ENCODE measurements at regions not wholly inside any gene's neighbourhood (a gene's known extent, or its start where the extent isn't known, plus 50 kb on each side); places are given as distances from the start of the nearest gene placed in this dataset.

DNA sequence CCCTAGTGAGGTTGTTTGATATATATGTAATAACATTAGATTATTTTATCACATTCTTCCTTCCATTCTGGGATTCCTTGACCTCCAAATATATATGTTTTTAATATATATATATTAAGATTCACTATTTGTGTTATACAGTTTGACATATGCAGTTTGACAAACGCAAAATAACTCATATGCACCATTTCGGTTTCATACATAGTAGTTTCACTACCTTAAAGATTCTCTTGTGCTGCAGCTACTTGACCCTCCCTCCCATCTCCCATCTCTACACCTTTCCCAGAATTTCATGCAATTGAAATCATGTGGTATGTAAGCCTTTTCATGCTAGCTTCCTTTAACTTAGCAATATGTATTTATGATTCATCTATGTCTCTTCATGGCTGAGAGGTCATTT is 1244.4 kb downstream of the SORCS3 start:
- Histone ChIP-seq H3K4me3 (ENCODE audit: control insufficient read depth in 1 of 2, extremely low read depth in 1 of 2, low read length in 1 of 2) (no peak overlapping the region), H3K4me1 (ENCODE audit: control insufficient read depth in 1 of 2, extremely low read depth in 1 of 2, insufficient read depth in 2 of 2, low read length in 2 of 2) (no peaks in the 10 kb centered on the region), H3K36me3 (ENCODE audit: control insufficient read depth in 2 of 2, extremely low read depth in 1 of 2, insufficient read depth in 1 of 2, low read length in 1 of 2) (no peaks in the 10 kb centered on the region), H3K27me3 (replicated peaks in 1 of 2; ENCODE audit: control insufficient read depth in 2 of 2, extremely low read depth in 1 of 2, insufficient read depth in 2 of 2, low read length in 1 of 2) (no peaks in the 10 kb centered on the region), H3K9me3 (no peaks in the 10 kb centered on the region), H3K27ac (ENCODE audit: low read length) (no peak overlapping the region)
- Mint-ChIP-seq H3K27ac (no peak overlapping the region), H3K36me3 (no peaks in the 10 kb centered on the region), H3K27me3 (no peaks in the 10 kb centered on the region), H3K4me3 (no peak overlapping the region), H3K4me1 (no peaks in the 10 kb centered on the region), H3K9me3 (peaks cover 0 to 12% (median 4%) of the 10 kb centered on the region in 3 donors)
- WGBS (ENCODE audit: insufficient coverage): no CpG with 5 or more reads among the region's 2 CpGs
- ATAC-seq (replicated peaks in 1 of 4) (no peak), DNase-seq (no peak)
- CTCF ChIA-PET: no interaction called here
- POLR2A ChIA-PET: no interaction called here

DNA sequence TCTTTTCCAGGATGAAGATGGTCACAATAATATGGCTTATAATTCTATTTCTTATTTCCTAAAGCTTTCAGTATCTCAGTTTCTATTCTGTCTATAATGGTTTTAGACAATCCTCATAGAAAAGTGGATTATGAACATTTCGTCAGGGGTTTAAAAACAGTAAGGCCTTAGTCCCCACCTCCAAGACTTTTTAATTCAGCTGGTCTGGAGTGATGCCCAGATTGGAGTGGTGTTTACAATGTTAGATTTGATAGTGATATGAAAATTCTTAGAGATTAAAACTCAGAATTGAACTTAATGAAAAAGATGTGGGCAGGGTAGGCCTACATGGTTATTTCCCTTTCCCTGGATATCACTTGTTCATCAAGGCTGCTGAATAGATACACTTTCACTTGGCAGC is 1238.3 kb downstream of the SORCS3 start:
- no peaks in the 10 kb centered on the region for H3K27me3 ChIP-seq (replicated peaks in 1 of 2; ENCODE audit: control insufficient read depth in 2 of 2, extremely low read depth in 1 of 2, insufficient read depth in 2 of 2, low read length in 1 of 2)
- no peaks in the 10 kb centered on the region for H3K9me3 ChIP-seq
- Mint-ChIP-seq H3K27ac (no peak overlapping the region), H3K4me1 (no peaks in the 10 kb centered on the region), H3K27me3 (no peaks in the 10 kb centered on the region), H3K9me3 (peaks cover 0 to 2% (median 0%) of the 10 kb centered on the region in 3 donors), H3K4me3 (no peak overlapping the region), H3K36me3 (no peaks in the 10 kb centered on the region)
- no peak overlapping the region for H3K27ac ChIP-seq (ENCODE audit: low read length)
- POLR2A ChIA-PET: interaction anchor here in 1 of 2 donors (0.6 kb wide), 1 partner anchor 31 kb away, joined by 4 read pairs; no protein-coding TSS in a partner anchor
- no CpG with 5 or more reads among the region's 1 CpG for WGBS (ENCODE audit: insufficient coverage)
- no peaks in the 10 kb centered on the region for H3K4me1 ChIP-seq (ENCODE audit: control insufficient read depth in 1 of 2, extremely low read depth in 1 of 2, insufficient read depth in 2 of 2, low read length in 2 of 2)
- H3K4me3 ChIP-seq (ENCODE audit: control insufficient read depth in 1 of 2, extremely low read depth in 1 of 2, low read length in 1 of 2): no peak overlapping the region
- DNase-seq (no peak), ATAC-seq (replicated peaks in 1 of 4) (no peak)
- H3K36me3 ChIP-seq (ENCODE audit: control insufficient read depth in 2 of 2, extremely low read depth in 1 of 2, insufficient read depth in 1 of 2, low read length in 1 of 2): no peaks in the 10 kb centered on the region
- CTCF ChIA-PET: interaction anchor here in 1 of 2 donors (0.6 kb wide), 1 partner anchor 36 kb away, joined by 3 read pairs; no protein-coding TSS in a partner anchor

DNA sequence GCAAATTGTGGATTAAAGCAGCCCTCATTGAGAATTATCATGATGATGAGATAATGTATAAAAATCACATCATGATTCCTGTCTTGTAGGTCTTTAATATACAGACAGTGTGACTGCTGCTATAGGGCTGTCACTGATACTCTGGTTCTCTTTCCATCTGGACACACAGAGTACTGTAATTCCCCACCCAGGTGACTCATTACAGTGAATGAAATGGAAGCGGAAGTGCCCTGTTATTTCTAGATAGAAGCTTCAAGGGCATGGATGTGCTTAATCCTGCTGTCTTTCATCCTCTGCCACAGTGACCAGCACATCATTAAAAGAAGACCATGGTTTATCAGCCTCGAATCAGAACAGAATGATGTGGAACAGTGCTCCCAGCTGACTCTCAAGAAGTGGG is 1234.0 kb downstream of the SORCS3 start:
- H3K27ac Mint-ChIP-seq: no peak overlapping the region
- ChIA-PET POLR2A (no interaction called here), CTCF (no interaction called here)
- no peaks in the 10 kb centered on the region for H3K36me3 Mint-ChIP-seq
- no peak overlapping the region for H3K4me3 Mint-ChIP-seq
- Histone ChIP-seq H3K4me1 (ENCODE audit: control insufficient read depth in 1 of 2, extremely low read depth in 1 of 2, insufficient read depth in 2 of 2, low read length in 2 of 2) (no peaks in the 10 kb centered on the region), H3K27me3 (replicated peaks in 1 of 2; ENCODE audit: control insufficient read depth in 2 of 2, extremely low read depth in 1 of 2, insufficient read depth in 2 of 2, low read length in 1 of 2) (no peaks in the 10 kb centered on the region), H3K27ac (ENCODE audit: low read length) (no peak overlapping the region), H3K9me3 (no peaks in the 10 kb centered on the region), H3K36me3 (ENCODE audit: control insufficient read depth in 2 of 2, extremely low read depth in 1 of 2, insufficient read depth in 1 of 2, low read length in 1 of 2) (no peaks in the 10 kb centered on the region), H3K4me3 (ENCODE audit: control insufficient read depth in 1 of 2, extremely low read depth in 1 of 2, low read length in 1 of 2) (no peak overlapping the region)
- H3K4me1 Mint-ChIP-seq: no peaks in the 10 kb centered on the region
- H3K27me3 Mint-ChIP-seq: no peaks in the 10 kb centered on the region
- WGBS (ENCODE audit: insufficient coverage): 17% methylated on average over 1 of the region's 2 CpGs
- ATAC-seq (replicated peaks in 1 of 4) (no peak), DNase-seq (no peak)
- H3K9me3 Mint-ChIP-seq: peaks cover 0 to 12% (median 9%) of the 10 kb centered on the region in 3 donors

DNA sequence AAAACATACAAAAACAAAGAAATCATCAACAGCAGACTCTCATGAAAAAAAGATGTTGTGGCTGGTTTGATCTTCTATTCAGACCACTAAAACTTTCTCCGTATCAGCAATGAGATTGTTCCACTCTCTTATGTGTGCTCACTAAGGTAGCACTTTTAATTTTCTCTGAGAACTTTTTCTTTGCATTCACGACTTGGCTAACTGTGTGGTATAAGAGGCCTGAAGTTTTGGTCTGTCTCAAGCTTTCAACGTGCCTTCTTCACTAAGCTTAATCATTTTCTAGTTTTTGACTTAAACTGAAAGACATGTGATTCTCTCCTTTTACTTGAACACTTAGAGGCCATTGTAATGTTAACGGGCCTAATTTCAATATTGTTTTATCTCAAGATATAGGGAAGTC is 1231.6 kb downstream of the SORCS3 start:
- Mint-ChIP-seq H3K27ac (no peak overlapping the region), H3K9me3 (peaks cover 0 to 12% (median 9%) of the 10 kb centered on the region in 3 donors), H3K4me3 (no peak overlapping the region), H3K36me3 (no peaks in the 10 kb centered on the region), H3K4me1 (no peaks in the 10 kb centered on the region), H3K27me3 (no peaks in the 10 kb centered on the region)
- no CpG with 5 or more reads among the region's 4 CpGs for WGBS (ENCODE audit: insufficient coverage)
- ChIA-PET CTCF (no interaction called here), POLR2A (no interaction called here)
- Histone ChIP-seq H3K27me3 (replicated peaks in 1 of 2; ENCODE audit: control insufficient read depth in 2 of 2, extremely low read depth in 1 of 2, insufficient read depth in 2 of 2, low read length in 1 of 2) (no peaks in the 10 kb centered on the region), H3K9me3 (no peaks in the 10 kb centered on the region), H3K4me3 (ENCODE audit: control insufficient read depth in 1 of 2, extremely low read depth in 1 of 2, low read length in 1 of 2) (no peak overlapping the region), H3K4me1 (ENCODE audit: control insufficient read depth in 1 of 2, extremely low read depth in 1 of 2, insufficient read depth in 2 of 2, low read length in 2 of 2) (no peaks in the 10 kb centered on the region), H3K27ac (ENCODE audit: low read length) (no peak overlapping the region), H3K36me3 (ENCODE audit: control insufficient read depth in 2 of 2, extremely low read depth in 1 of 2, insufficient read depth in 1 of 2, low read length in 1 of 2) (no peaks in the 10 kb centered on the region)
- no peak for ATAC-seq (replicated peaks in 1 of 4)
- DNase-seq: no peak

DNA sequence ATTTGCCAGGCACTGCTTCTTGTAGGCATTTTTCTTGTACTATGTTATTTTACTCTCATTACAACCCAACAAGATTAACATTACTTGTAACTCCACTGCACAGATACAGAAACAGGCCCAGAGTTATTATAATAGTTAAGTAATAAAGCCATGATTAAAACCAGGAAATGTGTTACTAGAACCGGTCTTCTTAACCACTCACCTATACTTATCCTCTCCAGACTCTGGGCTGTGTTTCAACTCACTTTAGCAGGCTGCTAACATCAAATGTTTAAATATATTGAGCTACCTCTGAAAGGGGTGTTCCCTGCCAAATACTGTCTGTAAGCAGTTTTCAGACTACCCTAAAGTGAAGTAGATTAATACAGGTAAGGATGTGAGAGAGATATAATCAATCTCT is 1227.8 kb downstream of the SORCS3 start:
- POLR2A ChIA-PET: no interaction called here
- H3K36me3 ChIP-seq (ENCODE audit: control insufficient read depth in 2 of 2, extremely low read depth in 1 of 2, insufficient read depth in 1 of 2, low read length in 1 of 2): no peaks in the 10 kb centered on the region
- no peaks in the 10 kb centered on the region for H3K9me3 ChIP-seq
- no peaks in the 10 kb centered on the region for H3K27me3 ChIP-seq (replicated peaks in 1 of 2; ENCODE audit: control insufficient read depth in 2 of 2, extremely low read depth in 1 of 2, insufficient read depth in 2 of 2, low read length in 1 of 2)
- Mint-ChIP-seq H3K36me3 (no peaks in the 10 kb centered on the region), H3K27ac (no peak overlapping the region), H3K4me3 (no peak overlapping the region), H3K9me3 (peaks cover 0 to 11% (median 9%) of the 10 kb centered on the region in 3 donors), H3K27me3 (no peaks in the 10 kb centered on the region), H3K4me1 (no peaks in the 10 kb centered on the region)
- DNase-seq: no peak
- no peak overlapping the region for H3K4me3 ChIP-seq (ENCODE audit: control insufficient read depth in 1 of 2, extremely low read depth in 1 of 2, low read length in 1 of 2)
- CTCF ChIA-PET: no interaction called here
- H3K4me1 ChIP-seq (ENCODE audit: control insufficient read depth in 1 of 2, extremely low read depth in 1 of 2, insufficient read depth in 2 of 2, low read length in 2 of 2): no peaks in the 10 kb centered on the region
- WGBS (ENCODE audit: insufficient coverage): no CpG with 5 or more reads among the region's 1 CpG
- ATAC-seq (replicated peaks in 1 of 4): no peak
- no peak overlapping the region for H3K27ac ChIP-seq (ENCODE audit: low read length)

DNA sequence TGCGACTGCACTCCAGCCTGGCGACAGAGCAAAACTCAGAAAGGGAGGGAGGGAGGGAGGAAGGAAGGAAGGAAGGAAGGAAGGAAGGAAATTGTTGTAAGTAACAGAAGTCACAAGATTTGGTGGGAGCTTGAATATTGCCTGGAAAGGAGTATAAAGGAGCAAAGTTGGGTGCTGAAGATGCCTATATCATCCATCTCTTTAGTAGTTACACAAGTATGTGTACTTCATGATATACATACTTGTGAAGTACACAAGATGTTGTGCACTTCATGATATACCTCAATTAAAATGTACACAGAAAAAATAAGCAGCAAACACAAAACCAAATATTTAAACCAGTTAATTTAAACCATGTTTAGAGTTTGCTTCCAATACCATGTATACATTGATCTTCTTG is 1223.8 kb downstream of the SORCS3 start:
- Mint-ChIP-seq H3K27me3 (no peaks in the 10 kb centered on the region), H3K4me3 (no peak overlapping the region), H3K36me3 (no peaks in the 10 kb centered on the region), H3K4me1 (no peaks in the 10 kb centered on the region), H3K9me3 (no peaks in the 10 kb centered on the region), H3K27ac (no peak overlapping the region)
- no peak overlapping the region for H3K27ac ChIP-seq (ENCODE audit: low read length)
- H3K9me3 ChIP-seq: no peaks in the 10 kb centered on the region
- no peak for ATAC-seq (replicated peaks in 1 of 4)
- H3K4me3 ChIP-seq (ENCODE audit: control insufficient read depth in 1 of 2, extremely low read depth in 1 of 2, low read length in 1 of 2): no peak overlapping the region
- DNase-seq: no peak
- CTCF ChIA-PET: no interaction called here
- POLR2A ChIA-PET: no interaction called here
- no peaks in the 10 kb centered on the region for H3K4me1 ChIP-seq (ENCODE audit: control insufficient read depth in 1 of 2, extremely low read depth in 1 of 2, insufficient read depth in 2 of 2, low read length in 2 of 2)
- WGBS (ENCODE audit: insufficient coverage): 100% methylated on average over 2 of the region's 2 CpGs
- H3K36me3 ChIP-seq (ENCODE audit: control insufficient read depth in 2 of 2, extremely low read depth in 1 of 2, insufficient read depth in 1 of 2, low read length in 1 of 2): no peaks in the 10 kb centered on the region
- H3K27me3 ChIP-seq (replicated peaks in 1 of 2; ENCODE audit: control insufficient read depth in 2 of 2, extremely low read depth in 1 of 2, insufficient read depth in 2 of 2, low read length in 1 of 2): no peaks in the 10 kb centered on the region
